Activated B cell treated with CpG ODN at 0.5 μM for 24 hours (primary cell): ENCODE measurements at regions not wholly inside any gene's neighbourhood (a gene's known extent, or its start where the extent isn't known, plus 50 kb on each side); places are given as distances from the start of the nearest gene placed in this dataset.
A peak's percentile ranks its signal among the peaks of the same experiment; 100 is the strongest.
"Not testable (repeated sequence)": the region's sequence is repeated elsewhere in the genome, so short reads cannot be mapped to it uniquely, and the experiment has no call there.

ENCODE experiments used
- ATAC-seq: fragments of 200-7000 bp; cut with Tn5 transposase; one replicate; pipeline ENCODE4 v1.10.0; 2021; ENCODE audit warnings: low read depth, mild to moderate bottlenecking, moderate library complexity
- CTCF ChIA-PET: fragments of 350-600 bp; sonication (Branson Sonifier 250); formaldehyde crosslinking; loops from one replicate; lab custom pipeline; 2021; ENCODE audit warnings: antibody characterized with exemption; lab: Charles Lee
- POLR2A ChIA-PET: fragments of 350-600 bp; sonication (Branson Sonifier 250); formaldehyde crosslinking; loops from one replicate; lab custom pipeline; 2021; ENCODE audit warnings: antibody characterized with exemption; lab: Charles Lee
- DNase-seq: peaks from one replicate; pipeline ENCODE4 v3.0.0; 2022
- H3K27ac Mint-ChIP-seq: one replicate; pipeline ENCODE4 v1.8.0; 2020; ENCODE audit warnings: mixed read lengths
- H3K27me3 Mint-ChIP-seq: one replicate; pipeline ENCODE4 v1.8.0; 2021; ENCODE audit warnings: mixed read lengths
- H3K36me3 Mint-ChIP-seq: one replicate; pipeline ENCODE4 v1.8.0; 2021; ENCODE audit warnings: low read depth, mixed read lengths
- H3K4me1 Mint-ChIP-seq: one replicate; pipeline ENCODE4 v1.8.0; 2021; ENCODE audit warnings: mixed read lengths
- H3K4me3 Mint-ChIP-seq: one replicate; pipeline ENCODE4 v1.8.0; 2020; ENCODE audit warnings: mild to moderate bottlenecking, mixed read lengths
- H3K9me3 Mint-ChIP-seq: one replicate; pipeline ENCODE4 v1.8.0; 2020; ENCODE audit warnings: mixed read lengths
- CTCF ChIP-seq: fragments of 200-600 bp; IDR thresholded peaks from one replicate; pipeline ENCODE4 v1.8.0; 2022; ENCODE audit warnings: antibody characterized with exemption, mild to moderate bottlenecking
- intact Hi-C: fragments of 100-400 bp; cut with micrococcal nuclease; formaldehyde crosslinking; loops from one replicate; pipeline ENCODE4 v1.15.1; 2024

GRCh38 chr14:24701062-24701461, 67.1 kb upstream of the GZMB start:
- TF ChIP-seq CTCF, result no peak
- H3K27ac Mint-ChIP-seq, result no peak overlapping the region
- ChIA-PET POLR2A (no interaction called here), CTCF (interaction anchor here (2.5 kb wide), 1 partner anchor 9 kb away, joined by 12 read pairs; no protein-coding TSS in a partner anchor)
- DNase-seq (no peak), ATAC-seq (no peak)
- peaks cover 2% of the 10 kb centered on the region for H3K9me3 Mint-ChIP-seq
- intact Hi-C loops, result no loop called here
- no peaks in the 10 kb centered on the region for H3K27me3 Mint-ChIP-seq
- H3K4me3 Mint-ChIP-seq, result no peak overlapping the region
- no peaks in the 10 kb centered on the region for H3K36me3 Mint-ChIP-seq
- H3K4me1 Mint-ChIP-seq, result peaks cover 62% of the 10 kb centered on the region

- peak; percentile 65 for ATAC-seq
- Mint-ChIP-seq H3K4me1 (peaks cover 56% of the 10 kb centered on the region), H3K27ac (peak overlapping the region; percentile 50), H3K27me3 (no peaks in the 10 kb centered on the region), H3K4me3 (peak overlapping the region; percentile 7), H3K9me3 (peaks cover 2% of the 10 kb centered on the region), H3K36me3 (no peaks in the 10 kb centered on the region)
- DNase-seq, result no peak
- CTCF ChIA-PET, result interaction anchor here (2.5 kb wide), 1 partner anchor 9 kb away, joined by 12 read pairs; no protein-coding TSS in a partner anchor
- POLR2A ChIA-PET, result interaction anchor here (0.5 kb wide), 1 partner anchor 41 kb away, joined by 3 read pairs; no protein-coding TSS in a partner anchor
- TF ChIP-seq CTCF, result no peak
- intact Hi-C loops, result no loop called here
Observed at GRCh38 chr14:24700511-24700910, 66.5 kb upstream of the GZMB start.

- POLR2A ChIA-PET, result interaction anchor here (0.7 to 1.0 kb wide), 2 partner anchors 26 to 268 kb away, joined by 3 to 4 read pairs; no protein-coding TSS in a partner anchor
Observed at GRCh38 chr14:24699052-24699451, 65.1 kb upstream of the GZMB start.

GRCh38 chr14:24696280-24696920, 62.4 kb upstream of the GZMB start:
- H3K4me1 Mint-ChIP-seq, result peaks cover 38% of the 10 kb centered on the region
- H3K27me3 Mint-ChIP-seq, H3K27ac Mint-ChIP-seq, POLR2A ChIA-PET, intact Hi-C loops, H3K36me3 Mint-ChIP-seq, H3K9me3 Mint-ChIP-seq, ATAC-seq, DNase-seq, H3K4me3 Mint-ChIP-seq, CTCF ChIA-PET: not testable (repeated sequence)

More at GRCh38 chr14:24699052-24699451, 65.1 kb upstream of the GZMB start:
- peak overlapping the region; percentile 51 for H3K27ac Mint-ChIP-seq
- H3K36me3 Mint-ChIP-seq, result no peaks in the 10 kb centered on the region
- intact Hi-C loops, result loop anchor here (1.0 kb wide), 1 partner anchor 20 kb away; no protein-coding TSS in a partner anchor
- ATAC-seq (peak; percentile 57), DNase-seq (no peak)
- H3K9me3 Mint-ChIP-seq, result no peaks in the 10 kb centered on the region
- no peaks in the 10 kb centered on the region for H3K27me3 Mint-ChIP-seq
- H3K4me3 Mint-ChIP-seq, result peak overlapping the region; percentile 12
- TF ChIP-seq CTCF, result no peak
- CTCF ChIA-PET, result interaction anchor here (0.9 to 2.5 kb wide), 2 partner anchors 9 to 11 kb away, joined by 3 to 12 read pairs; no protein-coding TSS in a partner anchor
- peaks cover 42% of the 10 kb centered on the region for H3K4me1 Mint-ChIP-seq

GRCh38 chr14:24695265-24696241, 61.6 kb upstream of the GZMB start:
- Mint-ChIP-seq H3K4me1 (peaks cover 32% of the 10 kb centered on the region), H3K27me3 (no peaks in the 10 kb centered on the region), H3K9me3 (no peaks in the 10 kb centered on the region), H3K27ac (no peak overlapping the region), H3K36me3 (no peaks in the 10 kb centered on the region), H3K4me3 (no peak overlapping the region)
- DNase-seq, result no peak
- POLR2A ChIA-PET, result interaction anchor here (0.6 kb wide), 1 partner anchor 10 kb away, joined by 3 read pairs; no protein-coding TSS in a partner anchor
- intact Hi-C loops, result loop anchor here (1.0 to 2.0 kb wide), 2 partner anchors 17 to 22 kb away; no protein-coding TSS in a partner anchor
- no peak for TF ChIP-seq CTCF
- ATAC-seq, result peak; percentile 59
- CTCF ChIA-PET, result interaction anchor here (1.1 to 1.3 kb wide), 4 partner anchors 10 to 15 kb away, joined by 3 to 6 read pairs (median 5); no protein-coding TSS in a partner anchor
